ENCODE measurements at regions not wholly inside any gene's neighbourhood (a gene's known extent, or its start where the extent isn't known, plus 50 kb on each side); places are given as distances from the start of the nearest gene placed in this dataset.

GRCh38 chr2:189379731-189380261 lies 61.5 kb upstream of the WDR75 start:
- peak overlapping the region; percentile 29; the same call in 1 of the 2 replicates for H3K4me3 ChIP-seq (ENCODE audit: low read depth, low read length)
- TF ChIP-seq CTCF (IDR thresholded peaks at IDR 0.05; ENCODE audit: low read depth, low read length) = no peak

GRCh38 chr2:189382668-189383067 lies 58.6 kb upstream of the WDR75 start:
- H3K4me3 ChIP-seq (ENCODE audit: low read depth, low read length) = no peak overlapping the region
- TF ChIP-seq CTCF (IDR thresholded peaks at IDR 0.05; ENCODE audit: low read depth, low read length) = no peak

- no peak overlapping the region for H3K4me3 ChIP-seq (ENCODE audit: low read depth, low read length)
- TF ChIP-seq CTCF (IDR thresholded peaks at IDR 0.05; ENCODE audit: low read depth, low read length) = no peak
Observed at GRCh38 chr2:189386741-189387140, 54.5 kb upstream of the WDR75 start.

- TF ChIP-seq CTCF (IDR thresholded peaks at IDR 0.05; ENCODE audit: low read depth, low read length) = no peak
- H3K4me3 ChIP-seq (ENCODE audit: low read depth, low read length) = no peak overlapping the region
Observed at GRCh38 chr2:189391201-189391600, 50.1 kb upstream of the WDR75 start.

Data from WI38 (cell line).